HepG2 (cell line): ENCODE measurements at regions not wholly inside any gene's neighbourhood (a gene's known extent, or its start where the extent isn't known, plus 50 kb on each side); places are given as distances from the start of the nearest gene placed in this dataset.

ENCODE experiments used
- KAT7 ChIP-seq: IDR thresholded peaks from 2 replicates; pipeline ENCODE4 v1.6.1; 2018; ENCODE audit warnings: borderline replicate concordance, missing compliant biosample characterization
- MEIS2 ChIP-seq: sonication (generic); formaldehyde crosslinking; IDR thresholded peaks from 2 replicates; pipeline ENCODE4 v1.9.0; 2021; ENCODE audit warnings: mild to moderate bottlenecking, missing genetic modification reagents
- NR1H2 ChIP-seq: sonication (generic); formaldehyde crosslinking; IDR thresholded peaks from 2 replicates; pipeline ENCODE4 v1.8.1; 2022; ENCODE audit warnings: low read depth, missing genetic modification reagents, borderline replicate concordance
- REL ChIP-seq: sonication (generic); formaldehyde crosslinking; conservative IDR thresholded peaks from 2 replicates; pipeline ENCODE4 v1.8.0; 2022; ENCODE audit warnings: mild to moderate bottlenecking, missing genetic modification reagents, moderate library complexity
- ZNF501 ChIP-seq: sonication (generic); formaldehyde crosslinking; IDR thresholded peaks from 2 replicates; pipeline ENCODE4 v1.5.1; 2020; ENCODE audit warnings: mild to moderate bottlenecking, moderate library complexity, missing genetic modification reagents
- ZNF788 ChIP-seq: sonication (generic); formaldehyde crosslinking; IDR thresholded peaks from 2 replicates; pipeline ENCODE4 v1.5.0; 2020; ENCODE audit warnings: mild to moderate bottlenecking, missing genetic modification reagents, borderline replicate concordance
- ZNF792 ChIP-seq: IDR thresholded peaks from 2 replicates; pipeline ENCODE4 v1.6.1; 2016
- TF ChIP-seq, protein P1 (sequence below): sonication (generic); formaldehyde crosslinking; IDR thresholded peaks from 2 replicates; pipeline ENCODE4 v1.4.0; 2020; ENCODE audit warnings: mild to moderate bottlenecking, missing genetic modification reagents
- TF ChIP-seq, protein P2 (sequence below): sonication (generic); formaldehyde crosslinking; IDR thresholded peaks from 2 replicates; pipeline ENCODE4 v1.5.0; 2020; ENCODE audit warnings: missing genetic modification reagents, mild to moderate bottlenecking, borderline replicate concordance
- TF ChIP-seq, protein P3 (sequence below): sonication (generic); formaldehyde crosslinking; IDR thresholded peaks from 2 replicates; pipeline ENCODE4 v1.8.0; 2022; ENCODE audit warnings: mild to moderate bottlenecking, missing genetic modification reagents, borderline replicate concordance
- TF ChIP-seq, protein P4 (sequence below): sonication (generic); formaldehyde crosslinking; IDR thresholded peaks from 2 replicates; pipeline ENCODE4 v1.8.0; 2022; ENCODE audit warnings: mild to moderate bottlenecking, missing genetic modification reagents, moderate library complexity
- TF ChIP-seq, protein P5 (sequence below): sonication (generic); formaldehyde crosslinking; conservative IDR thresholded peaks from 2 replicates; pipeline ENCODE4 v1.4.0; 2020; ENCODE audit warnings: missing genetic modification reagents

DNA sequence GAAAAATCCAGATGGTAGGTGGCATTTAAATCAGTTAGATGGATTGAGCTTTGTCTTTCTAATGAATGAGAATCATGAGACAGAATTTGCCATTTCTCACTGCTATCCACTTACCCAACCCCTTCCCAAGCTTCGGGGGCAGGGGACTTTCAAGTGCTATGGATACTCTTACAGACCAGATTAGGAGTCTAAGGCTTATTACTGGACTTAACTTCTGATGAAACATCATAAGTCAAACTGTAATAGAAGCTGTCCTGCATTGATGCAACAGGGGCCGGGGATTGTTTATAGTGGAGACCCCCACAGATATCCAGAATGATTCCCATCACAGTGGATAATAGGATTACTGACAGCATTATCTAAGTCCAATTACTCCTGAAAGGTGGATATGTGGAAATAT lies 267.0 kb downstream of the NUF2 start (continued):
- TF ChIP-seq, protein P1, sequence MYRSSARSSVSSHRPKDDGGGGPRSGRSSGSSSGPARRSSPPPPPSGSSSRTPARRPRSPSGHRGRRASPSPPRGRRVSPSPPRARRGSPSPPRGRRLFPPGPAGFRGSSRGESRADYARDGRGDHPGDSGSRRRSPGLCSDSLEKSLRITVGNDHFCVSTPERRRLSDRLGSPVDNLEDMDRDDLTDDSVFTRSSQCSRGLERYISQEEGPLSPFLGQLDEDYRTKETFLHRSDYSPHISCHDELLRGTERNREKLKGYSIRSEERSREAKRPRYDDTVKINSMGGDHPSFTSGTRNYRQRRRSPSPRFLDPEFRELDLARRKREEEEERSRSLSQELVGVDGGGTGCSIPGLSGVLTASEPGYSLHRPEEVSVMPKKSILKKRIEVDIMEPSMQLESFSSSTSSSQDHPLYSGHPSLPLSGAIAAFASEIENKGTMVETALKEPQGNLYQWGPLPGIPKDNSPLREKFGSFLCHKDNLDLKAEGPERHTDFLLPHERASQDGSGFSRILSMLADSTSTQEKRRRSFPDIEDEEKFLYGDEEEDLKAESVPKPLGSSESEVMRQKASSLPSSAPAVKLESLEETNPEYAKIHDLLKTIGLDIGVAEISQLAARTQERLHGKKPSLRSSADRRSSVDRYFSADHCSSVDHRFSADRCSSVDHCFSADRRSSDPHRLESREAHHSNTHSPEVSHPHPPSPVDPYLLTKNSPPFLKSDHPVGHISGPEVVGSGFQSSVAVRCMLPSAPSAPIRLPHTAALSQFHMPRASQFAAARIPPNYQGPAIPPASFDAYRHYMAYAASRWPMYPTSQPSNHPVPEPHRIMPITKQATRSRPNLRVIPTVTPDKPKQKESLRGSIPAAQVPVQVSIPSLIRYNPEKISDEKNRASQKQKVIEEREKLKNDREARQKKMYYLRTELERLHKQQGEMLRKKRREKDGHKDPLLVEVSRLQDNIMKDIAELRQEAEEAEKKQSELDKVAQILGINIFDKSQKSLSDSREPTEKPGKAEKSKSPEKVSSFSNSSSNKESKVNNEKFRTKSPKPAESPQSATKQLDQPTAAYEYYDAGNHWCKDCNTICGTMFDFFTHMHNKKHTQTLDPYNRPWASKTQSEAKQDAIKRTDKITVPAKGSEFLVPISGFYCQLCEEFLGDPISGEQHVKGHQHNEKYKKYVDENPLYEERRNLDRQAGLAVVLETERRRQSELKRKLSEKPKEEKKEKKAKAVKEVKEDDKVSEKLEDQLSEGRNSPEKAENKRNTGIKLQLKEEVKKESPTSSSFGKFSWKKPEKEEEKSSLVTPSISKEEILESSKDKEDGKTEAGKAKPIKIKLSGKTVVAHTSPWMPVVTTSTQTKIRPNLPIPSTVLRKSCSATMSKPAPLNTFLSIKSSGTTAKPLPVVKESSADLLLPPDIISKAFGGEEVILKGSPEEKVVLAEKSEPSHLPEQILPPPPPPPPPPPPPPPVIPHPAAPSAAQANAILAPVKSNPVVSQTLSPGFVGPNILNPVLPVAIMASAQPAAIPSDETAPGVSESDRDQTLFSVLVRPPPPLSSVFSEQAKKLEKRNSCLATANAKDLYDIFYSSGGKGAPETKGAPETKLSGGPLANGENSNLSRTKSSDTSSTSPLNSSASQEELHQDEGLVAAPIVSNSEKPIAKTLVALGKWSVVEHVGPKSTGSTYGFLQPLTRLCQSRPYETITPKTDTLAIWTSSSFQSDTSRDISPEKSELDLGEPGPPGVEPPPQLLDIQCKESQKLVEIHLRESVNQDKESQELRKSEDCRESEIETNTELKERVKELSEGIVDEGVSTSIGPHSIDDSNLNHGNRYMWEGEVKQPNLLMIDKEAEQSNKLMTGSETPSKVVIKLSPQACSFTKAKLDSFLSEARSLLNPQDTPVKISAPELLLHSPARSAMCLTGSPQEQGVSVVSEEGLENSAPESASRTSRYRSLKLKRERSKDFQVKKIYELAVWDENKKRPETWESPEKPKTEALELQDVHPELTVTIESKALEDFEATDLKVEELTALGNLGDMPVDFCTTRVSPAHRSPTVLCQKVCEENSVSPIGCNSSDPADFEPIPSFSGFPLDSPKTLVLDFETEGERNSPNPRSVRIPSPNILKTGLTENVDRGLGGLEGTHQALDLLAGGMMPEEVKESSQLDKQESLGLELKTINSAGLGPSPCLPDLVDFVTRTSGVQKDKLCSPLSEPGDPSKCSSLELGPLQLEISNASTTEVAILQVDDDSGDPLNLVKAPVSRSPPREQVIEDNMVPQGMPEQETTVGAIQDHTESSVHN (CRISPR knock-in tag), result no peak
- TF ChIP-seq MEIS2 (CRISPR knock-in tag), result no peak
- no peak for TF ChIP-seq ZNF792 (CRISPR knock-in tag)
- no peak for TF ChIP-seq ZNF501 (CRISPR knock-in tag)
- TF ChIP-seq ZNF788 (CRISPR knock-in tag), result no peak
- TF ChIP-seq, protein P2, sequence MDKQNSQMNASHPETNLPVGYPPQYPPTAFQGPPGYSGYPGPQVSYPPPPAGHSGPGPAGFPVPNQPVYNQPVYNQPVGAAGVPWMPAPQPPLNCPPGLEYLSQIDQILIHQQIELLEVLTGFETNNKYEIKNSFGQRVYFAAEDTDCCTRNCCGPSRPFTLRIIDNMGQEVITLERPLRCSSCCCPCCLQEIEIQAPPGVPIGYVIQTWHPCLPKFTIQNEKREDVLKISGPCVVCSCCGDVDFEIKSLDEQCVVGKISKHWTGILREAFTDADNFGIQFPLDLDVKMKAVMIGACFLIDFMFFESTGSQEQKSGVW (CRISPR knock-in tag), result no peak
- no peak for TF ChIP-seq KAT7
- TF ChIP-seq, protein P3, sequence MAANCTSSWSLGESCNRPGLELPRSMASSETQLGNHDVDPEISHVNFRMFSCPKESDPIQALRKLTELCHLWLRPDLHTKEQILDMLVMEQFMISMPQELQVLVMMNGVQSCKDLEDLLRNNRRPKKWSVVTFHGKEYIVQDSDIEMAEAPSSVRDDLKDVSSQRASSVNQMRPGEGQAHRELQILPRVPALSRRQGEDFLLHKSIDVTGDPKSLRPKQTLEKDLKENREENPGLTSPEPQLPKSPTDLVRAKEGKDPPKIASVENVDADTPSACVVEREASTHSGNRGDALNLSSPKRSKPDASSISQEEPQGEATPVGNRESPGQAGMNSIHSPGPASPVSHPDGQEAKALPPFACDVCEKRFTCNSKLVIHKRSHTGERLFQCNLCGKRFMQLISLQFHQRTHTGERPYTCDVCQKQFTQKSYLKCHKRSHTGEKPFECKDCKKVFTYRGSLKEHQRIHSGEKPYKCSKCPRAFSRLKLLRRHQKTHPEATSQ (CRISPR knock-in tag), result no peak
- TF ChIP-seq, protein P4, sequence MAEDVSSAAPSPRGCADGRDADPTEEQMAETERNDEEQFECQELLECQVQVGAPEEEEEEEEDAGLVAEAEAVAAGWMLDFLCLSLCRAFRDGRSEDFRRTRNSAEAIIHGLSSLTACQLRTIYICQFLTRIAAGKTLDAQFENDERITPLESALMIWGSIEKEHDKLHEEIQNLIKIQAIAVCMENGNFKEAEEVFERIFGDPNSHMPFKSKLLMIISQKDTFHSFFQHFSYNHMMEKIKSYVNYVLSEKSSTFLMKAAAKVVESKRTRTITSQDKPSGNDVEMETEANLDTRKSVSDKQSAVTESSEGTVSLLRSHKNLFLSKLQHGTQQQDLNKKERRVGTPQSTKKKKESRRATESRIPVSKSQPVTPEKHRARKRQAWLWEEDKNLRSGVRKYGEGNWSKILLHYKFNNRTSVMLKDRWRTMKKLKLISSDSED (CRISPR knock-in tag), result no peak
- TF ChIP-seq, protein P5, sequence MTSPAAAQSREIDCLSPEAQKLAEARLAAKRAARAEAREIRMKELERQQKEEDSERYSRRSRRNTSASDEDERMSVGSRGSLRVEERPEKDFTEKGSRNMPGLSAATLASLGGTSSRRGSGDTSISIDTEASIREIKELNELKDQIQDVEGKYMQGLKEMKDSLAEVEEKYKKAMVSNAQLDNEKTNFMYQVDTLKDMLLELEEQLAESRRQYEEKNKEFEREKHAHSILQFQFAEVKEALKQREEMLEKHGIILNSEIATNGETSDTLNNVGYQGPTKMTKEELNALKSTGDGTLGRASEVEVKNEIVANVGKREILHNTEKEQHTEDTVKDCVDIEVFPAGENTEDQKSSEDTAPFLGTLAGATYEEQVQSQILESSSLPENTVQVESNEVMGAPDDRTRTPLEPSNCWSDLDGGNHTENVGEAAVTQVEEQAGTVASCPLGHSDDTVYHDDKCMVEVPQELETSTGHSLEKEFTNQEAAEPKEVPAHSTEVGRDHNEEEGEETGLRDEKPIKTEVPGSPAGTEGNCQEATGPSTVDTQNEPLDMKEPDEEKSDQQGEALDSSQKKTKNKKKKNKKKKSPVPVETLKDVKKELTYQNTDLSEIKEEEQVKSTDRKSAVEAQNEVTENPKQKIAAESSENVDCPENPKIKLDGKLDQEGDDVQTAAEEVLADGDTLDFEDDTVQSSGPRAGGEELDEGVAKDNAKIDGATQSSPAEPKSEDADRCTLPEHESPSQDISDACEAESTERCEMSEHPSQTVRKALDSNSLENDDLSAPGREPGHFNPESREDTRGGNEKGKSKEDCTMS (CRISPR knock-in tag), result no peak
- TF ChIP-seq REL (CRISPR knock-in tag), result no peak
- no peak for TF ChIP-seq NR1H2 (CRISPR knock-in tag)
- TF ChIP-seq, all 625 proteins: peak for 0
